ENCODE measurements at regions not wholly inside any gene's neighbourhood (a gene's known extent, or its start where the extent isn't known, plus 50 kb on each side); places are given as distances from the start of the nearest gene placed in this dataset.
"Not testable (repeated sequence)": the region's sequence is repeated elsewhere in the genome, so short reads cannot be mapped to it uniquely, and the experiment has no call there.

- peaks cover 6% of the 10 kb centered on the region for H3K4me1 Mint-ChIP-seq (ENCODE audit: low read depth, unreplicated experiment)
- peaks cover 4% of the 10 kb centered on the region for H3K9me3 Mint-ChIP-seq (ENCODE audit: unreplicated experiment)
- H3K4me3 Mint-ChIP-seq (ENCODE audit: unreplicated experiment), result peak overlapping the region; percentile 43
- peaks cover 6% of the 10 kb centered on the region for H3K27me3 Mint-ChIP-seq (ENCODE audit: unreplicated experiment)
- DNase-seq, result peak; percentile 52
- TF ChIP-seq, protein P1, sequence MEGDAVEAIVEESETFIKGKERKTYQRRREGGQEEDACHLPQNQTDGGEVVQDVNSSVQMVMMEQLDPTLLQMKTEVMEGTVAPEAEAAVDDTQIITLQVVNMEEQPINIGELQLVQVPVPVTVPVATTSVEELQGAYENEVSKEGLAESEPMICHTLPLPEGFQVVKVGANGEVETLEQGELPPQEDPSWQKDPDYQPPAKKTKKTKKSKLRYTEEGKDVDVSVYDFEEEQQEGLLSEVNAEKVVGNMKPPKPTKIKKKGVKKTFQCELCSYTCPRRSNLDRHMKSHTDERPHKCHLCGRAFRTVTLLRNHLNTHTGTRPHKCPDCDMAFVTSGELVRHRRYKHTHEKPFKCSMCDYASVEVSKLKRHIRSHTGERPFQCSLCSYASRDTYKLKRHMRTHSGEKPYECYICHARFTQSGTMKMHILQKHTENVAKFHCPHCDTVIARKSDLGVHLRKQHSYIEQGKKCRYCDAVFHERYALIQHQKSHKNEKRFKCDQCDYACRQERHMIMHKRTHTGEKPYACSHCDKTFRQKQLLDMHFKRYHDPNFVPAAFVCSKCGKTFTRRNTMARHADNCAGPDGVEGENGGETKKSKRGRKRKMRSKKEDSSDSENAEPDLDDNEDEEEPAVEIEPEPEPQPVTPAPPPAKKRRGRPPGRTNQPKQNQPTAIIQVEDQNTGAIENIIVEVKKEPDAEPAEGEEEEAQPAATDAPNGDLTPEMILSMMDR (IDR thresholded peaks at IDR 0.05; ENCODE audit: partially characterized antibody, unreplicated experiment), result no peak
- peak overlapping the region; percentile 79 for H3K27ac Mint-ChIP-seq (ENCODE audit: unreplicated experiment)
- peaks cover 6% of the 10 kb centered on the region for H3K36me3 Mint-ChIP-seq (ENCODE audit: unreplicated experiment)
These were observed 72.2 kb downstream of the CRLF2 start for GRCh38 chrX:1140236-1140681.

- peak overlapping the region; percentile 2 for H3K27ac Mint-ChIP-seq (ENCODE audit: unreplicated experiment)
- H3K36me3 Mint-ChIP-seq (ENCODE audit: unreplicated experiment), result peaks cover 6% of the 10 kb centered on the region
These were observed 73.3 kb downstream of the CRLF2 start for GRCh38 chrX:1139185-1139500.

GRCh38 chrX:1138476-1139184 lies 73.8 kb downstream of the CRLF2 start:
- Mint-ChIP-seq H3K36me3 (ENCODE audit: unreplicated experiment) (peaks cover 6% of the 10 kb centered on the region), H3K9me3 (ENCODE audit: unreplicated experiment) (peaks cover 4% of the 10 kb centered on the region), H3K4me1 (ENCODE audit: low read depth, unreplicated experiment) (peaks cover 6% of the 10 kb centered on the region), H3K27me3 (ENCODE audit: unreplicated experiment) (peaks cover 8% of the 10 kb centered on the region), H3K27ac (ENCODE audit: unreplicated experiment) (no peak overlapping the region), H3K4me3 (ENCODE audit: unreplicated experiment) (no peak overlapping the region)
- TF ChIP-seq, protein P1 (IDR thresholded peaks at IDR 0.05; ENCODE audit: partially characterized antibody, unreplicated experiment), result no peak
- no peak for DNase-seq

More at GRCh38 chrX:1139185-1139500, 73.3 kb downstream of the CRLF2 start:
- no peak for DNase-seq
- H3K27me3 Mint-ChIP-seq (ENCODE audit: unreplicated experiment), result peaks cover 8% of the 10 kb centered on the region
- H3K4me3 Mint-ChIP-seq (ENCODE audit: unreplicated experiment), result no peak overlapping the region
- H3K9me3 Mint-ChIP-seq (ENCODE audit: unreplicated experiment), result peaks cover 4% of the 10 kb centered on the region
- TF ChIP-seq, protein P1 (IDR thresholded peaks at IDR 0.05; ENCODE audit: partially characterized antibody, unreplicated experiment), result no peak
- H3K4me1 Mint-ChIP-seq (ENCODE audit: low read depth, unreplicated experiment), result peaks cover 6% of the 10 kb centered on the region

- TF ChIP-seq, protein P1 (IDR thresholded peaks at IDR 0.05; ENCODE audit: partially characterized antibody, unreplicated experiment), result no peak
- Mint-ChIP-seq H3K36me3 (ENCODE audit: unreplicated experiment) (peaks cover 6% of the 10 kb centered on the region), H3K4me3 (ENCODE audit: unreplicated experiment) (no peak overlapping the region), H3K27ac (ENCODE audit: unreplicated experiment) (peak overlapping the region; percentile 53), H3K4me1 (ENCODE audit: low read depth, unreplicated experiment) (peaks cover 6% of the 10 kb centered on the region), H3K9me3 (ENCODE audit: unreplicated experiment) (peaks cover 4% of the 10 kb centered on the region), H3K27me3 (ENCODE audit: unreplicated experiment) (peaks cover 8% of the 10 kb centered on the region)
- no peak for DNase-seq
These were observed 74.9 kb downstream of the CRLF2 start for GRCh38 chrX:1137531-1137930.

DNA sequence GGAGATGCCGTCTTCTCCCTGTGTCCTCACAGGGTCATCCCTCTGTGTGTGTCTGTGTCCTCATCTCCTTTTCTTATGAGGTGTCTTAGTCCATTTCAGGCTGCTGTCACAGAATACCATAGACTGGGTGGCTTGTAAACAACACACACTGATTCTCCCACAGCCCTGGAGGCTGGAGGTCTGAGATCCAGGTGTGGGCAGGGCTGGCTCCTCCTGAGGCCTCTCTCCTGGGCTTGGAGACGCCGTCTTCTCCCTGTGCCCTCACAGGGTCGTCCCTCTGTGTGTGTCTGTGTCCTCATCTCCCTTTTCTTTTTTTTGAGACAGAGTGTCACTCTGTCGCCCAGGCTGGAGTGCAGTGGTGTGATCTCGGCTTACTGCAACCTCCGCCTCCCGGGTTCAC lies 75.9 kb downstream of the CRLF2 start:
- H3K4me3 Mint-ChIP-seq (ENCODE audit: unreplicated experiment); H3K36me3 Mint-ChIP-seq (ENCODE audit: unreplicated experiment); H3K27ac Mint-ChIP-seq (ENCODE audit: unreplicated experiment); H3K9me3 Mint-ChIP-seq (ENCODE audit: unreplicated experiment); H3K27me3 Mint-ChIP-seq (ENCODE audit: unreplicated experiment); H3K4me1 Mint-ChIP-seq (ENCODE audit: low read depth, unreplicated experiment); DNase-seq: not testable (repeated sequence)

Measured in glutamatergic neuron (in vitro differentiated cells).